Ovary (tissue), 3 donors: ENCODE measurements at regions not wholly inside any gene's neighbourhood (a gene's known extent, or its start where the extent isn't known, plus 50 kb on each side); places are given as distances from the start of the nearest gene placed in this dataset.

Experiments
- CTCF ChIP-seq, 3 donors: fragments of 450-650 bp in 2 of 3; fragments of 200-600 bp in 1 of 3; IDR thresholded peaks; one replicate each; pipeline versions ENCODE4 v1.5.1 to v1.8.0; 2016 to 2022; ENCODE audit warnings: antibody characterized with exemption in 3 of 3, mild to moderate bottlenecking in 1 of 3
- EP300 ChIP-seq: sonication (generic); formaldehyde crosslinking; IDR thresholded peaks from one replicate; pipeline ENCODE4 v1.6.1; 2017; ENCODE audit warnings: antibody characterized with exemption
- POLR2A ChIP-seq: fragments of 450-650 bp; IDR thresholded peaks from one replicate; pipeline ENCODE4 v1.6.1; 2017; ENCODE audit warnings: antibody characterized with exemption, mild to moderate bottlenecking, moderate library complexity
- donor health status: DM: no; HTN: no; CAD: no.

- TF ChIP-seq CTCF (IDR thresholded peaks at IDR 0.05): no peak
- TF ChIP-seq POLR2A: no peak
- TF ChIP-seq EP300: no peak
Observed at GRCh38 chrX:96417695-96418094, 266.9 kb upstream of the DIAPH2 start.
